H9 (cell line): ENCODE measurements at regions not wholly inside any gene's neighbourhood (a gene's known extent, or its start where the extent isn't known, plus 50 kb on each side); places are given as distances from the start of the nearest gene placed in this dataset.

Source experiments
- DNase-seq: peaks from one replicate; pipeline ENCODE4 v3.0.0-alpha.2; 2017
- H2AFZ ChIP-seq: one replicate; pipeline ENCODE4 v1.6.1; 2013; ENCODE audit warnings: mild to moderate bottlenecking, low read length, control low read depth, moderate library complexity
- H2AK5ac ChIP-seq: 2 replicates; pipeline ENCODE4 v1.6.1; 2013; ENCODE audit warnings: low read length, control low read depth, mixed read lengths; ENCODE audit not compliant: insufficient read length
- H2BK120ac ChIP-seq: one replicate; pipeline ENCODE4 v1.6.1; 2013; ENCODE audit warnings: low read depth, mild to moderate bottlenecking, low read length, control low read depth, inconsistent platforms; ENCODE audit not compliant: poor library complexity, severe bottlenecking
- H2BK12ac ChIP-seq: 2 replicates; pipeline ENCODE4 v1.6.1; 2013; ENCODE audit warnings: low read length, control low read depth, mixed read lengths, low read depth; ENCODE audit not compliant: insufficient read length
- H2BK15ac ChIP-seq: 2 replicates; pipeline ENCODE4 v1.6.1; 2013; ENCODE audit warnings: low read depth, low read length, control low read depth
- H2BK20ac ChIP-seq: one replicate; pipeline ENCODE4 v1.6.1; 2013; ENCODE audit warnings: low read depth, mild to moderate bottlenecking, low read length, control low read depth, inconsistent platforms; ENCODE audit not compliant: poor library complexity, severe bottlenecking
- H2BK5ac ChIP-seq: 2 replicates; pipeline ENCODE4 v1.6.1; 2013; ENCODE audit warnings: low read length, control low read depth, mixed read lengths; ENCODE audit not compliant: insufficient read length
- H3K14ac ChIP-seq: 2 replicates; pipeline ENCODE4 v1.6.1; 2013; ENCODE audit warnings: low read length, control low read depth; ENCODE audit not compliant: insufficient read depth
- H3K18ac ChIP-seq: 2 replicates; pipeline ENCODE4 v1.6.1; 2013; ENCODE audit warnings: low read depth, mild to moderate bottlenecking, mixed read lengths, low read length, control low read depth; ENCODE audit not compliant: insufficient read length
- H3K23ac ChIP-seq: 2 replicates; pipeline ENCODE4 v1.6.1; 2013; ENCODE audit warnings: low read length, control low read depth, mixed read lengths, low read depth; ENCODE audit not compliant: insufficient read length
- H3K23me2 ChIP-seq: 2 replicates; pipeline ENCODE4 v1.6.1; 2013; ENCODE audit warnings: low read depth, mild to moderate bottlenecking, mixed read lengths, low read length, control low read depth; ENCODE audit not compliant: insufficient read length, poor library complexity, severe bottlenecking
- H3K27ac ChIP-seq: 2 replicates; pipeline ENCODE4 v1.5.1; 2013; ENCODE audit warnings: low read length, control low read depth, mixed read lengths, low read depth; ENCODE audit not compliant: insufficient read length
- H3K27me3 ChIP-seq: 2 replicates; pipeline ENCODE4 v1.6.1; 2013; ENCODE audit warnings: low read length, control low read depth, inconsistent platforms; ENCODE audit not compliant: insufficient read depth
- H3K4ac ChIP-seq: 2 replicates; pipeline ENCODE4 v1.6.1; 2013; ENCODE audit warnings: low read depth, mild to moderate bottlenecking, control low read depth, inconsistent platforms, low read length, moderate library complexity
- H3K4me1 ChIP-seq: 2 replicates; pipeline ENCODE4 v1.6.1; 2013; ENCODE audit warnings: low read length, control low read depth, inconsistent platforms; ENCODE audit not compliant: insufficient read depth
- H3K4me2 ChIP-seq: 2 replicates; pipeline ENCODE4 v1.6.1; 2013; ENCODE audit warnings: low read length, control low read depth, mixed read lengths; ENCODE audit not compliant: insufficient read length, insufficient read depth
- H3K56ac ChIP-seq: 2 replicates; pipeline ENCODE4 v1.6.1; 2013; ENCODE audit warnings: low read depth, mild to moderate bottlenecking, mixed read lengths, low read length, control low read depth; ENCODE audit not compliant: insufficient read length
- H3K79me1 ChIP-seq: 2 replicates; pipeline ENCODE4 v1.6.1; 2013; ENCODE audit warnings: low read depth, mild to moderate bottlenecking, moderate library complexity, low read length, control low read depth, inconsistent platforms; ENCODE audit not compliant: insufficient read depth, poor library complexity, severe bottlenecking
- H3K79me2 ChIP-seq: 2 replicates; pipeline ENCODE4 v1.6.1; 2013; ENCODE audit warnings: low read length, control low read depth, inconsistent platforms; ENCODE audit not compliant: insufficient read depth
- H3K9ac ChIP-seq: 2 replicates; pipeline ENCODE4 v1.6.1; 2013; ENCODE audit warnings: low read length, control low read depth, mixed read lengths; ENCODE audit not compliant: insufficient read length; ENCODE audit errors: extremely low read depth
- H3K9me3 ChIP-seq: one replicate; pipeline ENCODE4 v1.6.1; 2013; ENCODE audit warnings: low read depth, low read length, inconsistent platforms; ENCODE audit not compliant: control insufficient read depth
- H3T11ph ChIP-seq: one replicate; pipeline ENCODE4 v1.6.1; 2013; ENCODE audit warnings: mild to moderate bottlenecking, low read length, control low read depth, inconsistent platforms
- H4K20me1 ChIP-seq: one replicate; pipeline ENCODE4 v1.6.1; 2013; ENCODE audit not compliant: control insufficient read depth, insufficient read length, insufficient read depth
- H4K5ac ChIP-seq: 2 replicates; pipeline ENCODE4 v1.6.1; 2013; ENCODE audit warnings: low read depth, mild to moderate bottlenecking, mixed read lengths, low read length, control low read depth; ENCODE audit not compliant: insufficient read length
- H4K8ac ChIP-seq: replicated peaks from 2 replicates; pipeline ENCODE4 v1.6.1; 2013; ENCODE audit warnings: low read length, control low read depth, mixed read lengths, low read depth; ENCODE audit not compliant: insufficient read length
- H4K91ac ChIP-seq: 2 replicates; pipeline ENCODE4 v1.6.1; 2013; ENCODE audit warnings: low read depth, mild to moderate bottlenecking, moderate library complexity, mixed read lengths, low read length, control low read depth; ENCODE audit not compliant: insufficient read length
- H3K27ac Mint-ChIP-seq, 3 experiments: 2 replicates in 2 of 3; 3 replicates in 1 of 3; pipeline ENCODE4 v1.8.0; 2020 to 2021; ENCODE audit warnings: mixed read lengths in 3 of 3, mild to moderate bottlenecking in 1 of 3, moderate library complexity in 1 of 3
- H3K27me3 Mint-ChIP-seq: 2 replicates; pipeline ENCODE4 v1.8.0; 2021; ENCODE audit warnings: low read depth, mild to moderate bottlenecking, moderate library complexity, mixed read lengths
- H3K36me3 Mint-ChIP-seq, 3 experiments: 2 replicates in 2 of 3; 3 replicates in 1 of 3; pipeline ENCODE4 v1.8.0; 2020 to 2021; ENCODE audit warnings: low read depth in 3 of 3, mixed read lengths in 3 of 3; ENCODE audit not compliant: insufficient read depth in 1 of 3
- H3K4me1 Mint-ChIP-seq, 2 experiments: 2 replicates each; pipeline ENCODE4 v1.8.0; 2020; ENCODE audit warnings: mixed read lengths in 2 of 2
- H3K4me3 Mint-ChIP-seq, 2 experiments: 2 replicates in 1 of 2; 3 replicates in 1 of 2; pipeline ENCODE4 v1.8.0; 2020 to 2021; ENCODE audit warnings: mild to moderate bottlenecking in 2 of 2, mixed read lengths in 2 of 2, moderate library complexity in 1 of 2
- H3K9me3 Mint-ChIP-seq, 2 experiments: 2 replicates in 1 of 2; 3 replicates in 1 of 2; pipeline ENCODE4 v1.8.0; 2020; ENCODE audit warnings: mild to moderate bottlenecking in 2 of 2, mixed read lengths in 2 of 2, moderate library complexity in 1 of 2
- WGBS: extraction: QIAGEN DNeasy Blood & Tissue Kit; methylation state at CpG from one replicate; pipeline ENCODE4 v1.1.7; 2013; ENCODE audit warnings: missing lambda C conversion rate, low lambda C conversion rate, mixed read lengths; ENCODE audit not compliant: insufficient read length; ENCODE audit errors: extremely low coverage; 5-methylcytosine and 5-hydroxymethylcytosine counted together
- TF ChIP-seq, protein P1 (sequence below): fragments of 200-600 bp; sonication (generic); conservative IDR thresholded peaks from 3 replicates; pipeline ENCODE4 v1.8.0; 2021; ENCODE audit warnings: antibody characterized with exemption, mild to moderate bottlenecking

GRCh38 chr20:7361931-7362330 is 578.3 kb downstream of the HAO1 start:
- Mint-ChIP-seq H3K4me1 (peaks cover 14 to 19% of the 10 kb centered on the region in 2 experiments), H3K27me3 (no peaks in the 10 kb centered on the region), H3K36me3 (peaks cover 2 to 16% (median 3%) of the 10 kb centered on the region in 3 experiments; a peak in 5 of 7 replicates), H3K27ac (no peak overlapping the region), H3K9me3 (peaks cover 11 to 17% of the 10 kb centered on the region in 2 experiments), H3K4me3 (no peak overlapping the region)
- no peak overlapping the region for H2BK5ac ChIP-seq
- H3K56ac ChIP-seq, result no peak overlapping the region
- no peaks in the 10 kb centered on the region for H3K23me2 ChIP-seq
- H2AK5ac ChIP-seq, result no peak overlapping the region
- H3K4me1 ChIP-seq, result no peaks in the 10 kb centered on the region
- no peak overlapping the region for H2BK15ac ChIP-seq
- no peak overlapping the region for H4K5ac ChIP-seq
- no peaks in the 10 kb centered on the region for H4K20me1 ChIP-seq
- H3K18ac ChIP-seq, result no peak overlapping the region
- H3K9me3 ChIP-seq, result no peaks in the 10 kb centered on the region
- H4K91ac ChIP-seq, result no peak overlapping the region
- no peak overlapping the region for H2BK12ac ChIP-seq
- WGBS, result no CpG with 5 or more reads among the region's 3 CpGs
- TF ChIP-seq, protein P1, sequence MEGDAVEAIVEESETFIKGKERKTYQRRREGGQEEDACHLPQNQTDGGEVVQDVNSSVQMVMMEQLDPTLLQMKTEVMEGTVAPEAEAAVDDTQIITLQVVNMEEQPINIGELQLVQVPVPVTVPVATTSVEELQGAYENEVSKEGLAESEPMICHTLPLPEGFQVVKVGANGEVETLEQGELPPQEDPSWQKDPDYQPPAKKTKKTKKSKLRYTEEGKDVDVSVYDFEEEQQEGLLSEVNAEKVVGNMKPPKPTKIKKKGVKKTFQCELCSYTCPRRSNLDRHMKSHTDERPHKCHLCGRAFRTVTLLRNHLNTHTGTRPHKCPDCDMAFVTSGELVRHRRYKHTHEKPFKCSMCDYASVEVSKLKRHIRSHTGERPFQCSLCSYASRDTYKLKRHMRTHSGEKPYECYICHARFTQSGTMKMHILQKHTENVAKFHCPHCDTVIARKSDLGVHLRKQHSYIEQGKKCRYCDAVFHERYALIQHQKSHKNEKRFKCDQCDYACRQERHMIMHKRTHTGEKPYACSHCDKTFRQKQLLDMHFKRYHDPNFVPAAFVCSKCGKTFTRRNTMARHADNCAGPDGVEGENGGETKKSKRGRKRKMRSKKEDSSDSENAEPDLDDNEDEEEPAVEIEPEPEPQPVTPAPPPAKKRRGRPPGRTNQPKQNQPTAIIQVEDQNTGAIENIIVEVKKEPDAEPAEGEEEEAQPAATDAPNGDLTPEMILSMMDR, result no peak
- no peak overlapping the region for H3K9ac ChIP-seq
- no peaks in the 10 kb centered on the region for H3K79me1 ChIP-seq
- H3K27me3 ChIP-seq, result no peaks in the 10 kb centered on the region
- no peak overlapping the region for H2AFZ ChIP-seq
- DNase-seq, result no peak
- no peaks in the 10 kb centered on the region for H3K79me2 ChIP-seq
- H2BK20ac ChIP-seq, result no peak overlapping the region
- H3K4me2 ChIP-seq, result no peak overlapping the region
- H3K4ac ChIP-seq, result no peak overlapping the region
- H3K14ac ChIP-seq, result no peak overlapping the region
- H3K27ac ChIP-seq, result no peak overlapping the region
- H3K23ac ChIP-seq, result no peak overlapping the region
- no peak overlapping the region for H3T11ph ChIP-seq
- no peak overlapping the region for H2BK120ac ChIP-seq
- H4K8ac ChIP-seq, result no peak overlapping the region
